Calu3 (cell line): ENCODE measurements at regions not wholly inside any gene's neighbourhood (a gene's known extent, or its start where the extent isn't known, plus 50 kb on each side); places are given as distances from the start of the nearest gene placed in this dataset.

Experiments used
- BruUV-seq: library from RNA; stranded (reverse); fragments of 400-500 nt; replicated peaks from 2 replicates; lab custom pipeline; 2021; lab: Mats Ljungman, UMichigan
- CTCF ChIA-PET: fragments of 300-600 bp; sonication (Branson Sonifier 250); formaldehyde crosslinking; loops from one replicate; lab custom pipeline; 2022; ENCODE audit warnings: antibody characterized with exemption; lab: Charles Lee
- DNase-seq: peaks from one replicate; pipeline ENCODE4 v3.0.0; 2022
- H3K27ac Mint-ChIP-seq: one replicate; pipeline ENCODE4 v1.8.0; 2022; ENCODE audit warnings: mixed read lengths; ENCODE audit not compliant: unreplicated experiment
- H3K27me3 Mint-ChIP-seq: one replicate; pipeline ENCODE4 v1.8.0; 2022; ENCODE audit warnings: mixed read lengths; ENCODE audit not compliant: unreplicated experiment
- H3K36me3 Mint-ChIP-seq: one replicate; pipeline ENCODE4 v1.8.0; 2022; ENCODE audit warnings: mild to moderate bottlenecking, moderate library complexity, mixed read lengths; ENCODE audit not compliant: insufficient read depth, unreplicated experiment
- H3K4me1 Mint-ChIP-seq: one replicate; pipeline ENCODE4 v1.8.0; 2022; ENCODE audit warnings: mild to moderate bottlenecking, low read depth, mixed read lengths; ENCODE audit not compliant: unreplicated experiment
- H3K4me3 Mint-ChIP-seq: one replicate; pipeline ENCODE4 v1.8.0; 2022; ENCODE audit warnings: mild to moderate bottlenecking, low read depth, moderate library complexity, mixed read lengths; ENCODE audit not compliant: unreplicated experiment
- H3K9me3 Mint-ChIP-seq: one replicate; pipeline ENCODE4 v1.8.0; 2022; ENCODE audit warnings: low read depth, mixed read lengths; ENCODE audit not compliant: unreplicated experiment
- intact Hi-C: fragments of 100-400 bp; cut with micrococcal nuclease; formaldehyde crosslinking; loops from one replicate; pipeline ENCODE4 v1.10.0; 2022; ENCODE audit not compliant: unreplicated experiment
- TF ChIP-seq, protein P1 (sequence below): fragments of 200-600 bp; IDR thresholded peaks from one replicate; pipeline ENCODE4 v1.8.0; 2022; ENCODE audit warnings: antibody characterized with exemption; ENCODE audit not compliant: unreplicated experiment

DNA sequence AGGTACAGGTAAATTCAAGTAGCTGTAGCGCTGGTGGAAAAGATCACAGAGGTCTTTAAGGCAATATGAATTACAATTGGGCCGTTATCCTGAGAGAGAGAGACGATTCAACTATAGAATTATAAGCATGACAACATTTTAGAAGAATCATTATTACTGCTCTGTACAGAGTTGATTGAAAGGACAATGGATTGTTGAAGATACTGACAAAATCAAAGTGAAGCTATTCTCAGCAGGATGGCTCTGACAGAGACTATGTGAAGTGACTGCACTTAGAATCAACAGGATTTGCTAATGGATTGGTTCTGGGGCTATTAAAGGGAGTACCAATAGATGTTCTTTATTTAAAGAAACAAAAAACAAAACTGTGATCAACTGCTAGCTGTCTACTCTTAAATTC, 634.8 kb upstream of the GRM3 start:
- no TSS peak for BruUV-seq
- intact Hi-C loops, result no loop called here

DNA sequence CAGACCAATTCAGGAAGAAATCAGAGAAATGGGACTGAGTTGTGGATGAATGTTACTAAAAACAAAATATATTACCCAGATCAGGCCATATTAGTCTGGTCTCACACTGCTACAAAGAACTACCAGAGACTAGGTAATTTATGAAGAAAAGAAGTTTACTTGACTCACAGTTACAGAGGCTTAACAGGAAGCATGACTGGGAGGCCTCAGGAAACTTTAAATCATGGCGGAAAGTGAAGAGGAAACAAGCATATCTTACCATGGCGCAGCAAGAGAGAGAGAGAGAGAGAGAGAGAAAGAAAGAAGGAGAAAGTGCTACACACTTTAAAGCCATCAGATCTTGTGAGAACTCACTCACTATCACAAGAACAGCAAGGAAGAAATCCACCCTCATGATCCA, 636.8 kb upstream of the GRM3 start:
- TF ChIP-seq, protein P1, sequence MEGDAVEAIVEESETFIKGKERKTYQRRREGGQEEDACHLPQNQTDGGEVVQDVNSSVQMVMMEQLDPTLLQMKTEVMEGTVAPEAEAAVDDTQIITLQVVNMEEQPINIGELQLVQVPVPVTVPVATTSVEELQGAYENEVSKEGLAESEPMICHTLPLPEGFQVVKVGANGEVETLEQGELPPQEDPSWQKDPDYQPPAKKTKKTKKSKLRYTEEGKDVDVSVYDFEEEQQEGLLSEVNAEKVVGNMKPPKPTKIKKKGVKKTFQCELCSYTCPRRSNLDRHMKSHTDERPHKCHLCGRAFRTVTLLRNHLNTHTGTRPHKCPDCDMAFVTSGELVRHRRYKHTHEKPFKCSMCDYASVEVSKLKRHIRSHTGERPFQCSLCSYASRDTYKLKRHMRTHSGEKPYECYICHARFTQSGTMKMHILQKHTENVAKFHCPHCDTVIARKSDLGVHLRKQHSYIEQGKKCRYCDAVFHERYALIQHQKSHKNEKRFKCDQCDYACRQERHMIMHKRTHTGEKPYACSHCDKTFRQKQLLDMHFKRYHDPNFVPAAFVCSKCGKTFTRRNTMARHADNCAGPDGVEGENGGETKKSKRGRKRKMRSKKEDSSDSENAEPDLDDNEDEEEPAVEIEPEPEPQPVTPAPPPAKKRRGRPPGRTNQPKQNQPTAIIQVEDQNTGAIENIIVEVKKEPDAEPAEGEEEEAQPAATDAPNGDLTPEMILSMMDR, result no peak
- intact Hi-C loops, result no loop called here
- Mint-ChIP-seq H3K4me1 (no peaks in the 10 kb centered on the region), H3K36me3 (no peaks in the 10 kb centered on the region), H3K4me3 (no peak overlapping the region), H3K27ac (no peak overlapping the region), H3K27me3 (no peaks in the 10 kb centered on the region), H3K9me3 (no peaks in the 10 kb centered on the region)
- BruUV-seq, result no TSS peak
- DNase-seq, result no peak
- CTCF ChIA-PET, result no interaction called here

More for the DNA sequence above, 634.8 kb upstream of the GRM3 start:
- Mint-ChIP-seq H3K4me3 (no peak overlapping the region), H3K9me3 (no peaks in the 10 kb centered on the region), H3K4me1 (no peaks in the 10 kb centered on the region), H3K36me3 (no peaks in the 10 kb centered on the region), H3K27me3 (no peaks in the 10 kb centered on the region), H3K27ac (no peak overlapping the region)
- TF ChIP-seq, protein P1, result no peak
- no peak for DNase-seq
- CTCF ChIA-PET, result no interaction called here

- CTCF ChIA-PET, result no interaction called here
- Mint-ChIP-seq H3K27ac (no peak overlapping the region), H3K27me3 (no peaks in the 10 kb centered on the region), H3K4me1 (no peaks in the 10 kb centered on the region), H3K9me3 (peaks cover 2% of the 10 kb centered on the region), H3K36me3 (no peaks in the 10 kb centered on the region), H3K4me3 (no peak overlapping the region)
- TF ChIP-seq, protein P1, result no peak
- no peak for DNase-seq
- intact Hi-C loops, result no loop called here
- no TSS peak for BruUV-seq
These were observed 640.9 kb upstream of the GRM3 start for GRCh38 chr7:86002858-86003257.

- H3K9me3 Mint-ChIP-seq, result peaks cover 5% of the 10 kb centered on the region
- TF ChIP-seq, protein P1, result no peak
- H3K27ac Mint-ChIP-seq, result no peak overlapping the region
- no peak for DNase-seq
- no peaks in the 10 kb centered on the region for H3K4me1 Mint-ChIP-seq
- BruUV-seq, result no TSS peak
- no peak overlapping the region for H3K4me3 Mint-ChIP-seq
- CTCF ChIA-PET, result no interaction called here
- no peaks in the 10 kb centered on the region for H3K27me3 Mint-ChIP-seq
- H3K36me3 Mint-ChIP-seq, result no peaks in the 10 kb centered on the region
- intact Hi-C loops, result no loop called here
These were observed 646.2 kb upstream of the GRM3 start for GRCh38 chr7:85997515-85997914.
